ENCODE measurements at regions not wholly inside any gene's neighbourhood (a gene's known extent, or its start where the extent isn't known, plus 50 kb on each side); places are given as distances from the start of the nearest gene placed in this dataset.

- no peak overlapping the region for H3K27ac ChIP-seq (ENCODE audit: low read depth, low read length)
- H4K20me1 ChIP-seq (ENCODE audit: insufficient read depth, low read length), result no peaks in the 10 kb centered on the region
- H3K4me1 ChIP-seq (ENCODE audit: insufficient read depth, low read length), result no peaks in the 10 kb centered on the region
- no peak overlapping the region for H3K4me2 ChIP-seq (ENCODE audit: insufficient read depth, low read length)
- no peak overlapping the region for H3K4me3 ChIP-seq (ENCODE audit: insufficient read depth, low read length)
- no peak for TF ChIP-seq CTCF (IDR thresholded peaks at IDR 0.05; ENCODE audit: extremely low read depth, low read depth, low read length)
- no peak overlapping the region for H2AFZ ChIP-seq (ENCODE audit: low read length)
- H3K9me3 ChIP-seq (ENCODE audit: low read depth, low read length), result no peaks in the 10 kb centered on the region
- H3K27me3 ChIP-seq (ENCODE audit: insufficient read depth, low read length), result no peaks in the 10 kb centered on the region
- DNase-seq (ENCODE audit: insufficient read length, low spot score, missing footprints), result no peak
- H3K36me3 ChIP-seq (ENCODE audit: insufficient read depth, low read length), result no peaks in the 10 kb centered on the region
- H3K79me2 ChIP-seq (ENCODE audit: insufficient read depth, low read length), result no peaks in the 10 kb centered on the region
Observed at GRCh38 chr3:21901484-21901883, 150.5 kb upstream of the ZNF385D start.

- no peak for TF ChIP-seq CTCF (IDR thresholded peaks at IDR 0.05; ENCODE audit: extremely low read depth, low read depth, low read length)
- H3K79me2 ChIP-seq (ENCODE audit: insufficient read depth, low read length), result no peaks in the 10 kb centered on the region
- no peak overlapping the region for H2AFZ ChIP-seq (ENCODE audit: low read length)
Observed at GRCh38 chr3:21902956-21903355, 151.9 kb upstream of the ZNF385D start.

GRCh38 chr3:21909096-21909495 lies 158.1 kb upstream of the ZNF385D start:
- no peak for TF ChIP-seq CTCF (IDR thresholded peaks at IDR 0.05; ENCODE audit: extremely low read depth, low read depth, low read length)
- H3K79me2 ChIP-seq (ENCODE audit: insufficient read depth, low read length), result no peaks in the 10 kb centered on the region
- no peak for DNase-seq (ENCODE audit: insufficient read length, low spot score, missing footprints)
- H3K4me3 ChIP-seq (ENCODE audit: insufficient read depth, low read length), result no peak overlapping the region
- no peaks in the 10 kb centered on the region for H3K9me3 ChIP-seq (ENCODE audit: low read depth, low read length)
- no peak overlapping the region for H3K4me2 ChIP-seq (ENCODE audit: insufficient read depth, low read length)
- no peaks in the 10 kb centered on the region for H3K4me1 ChIP-seq (ENCODE audit: insufficient read depth, low read length)
- H2AFZ ChIP-seq (ENCODE audit: low read length), result no peak overlapping the region
- H4K20me1 ChIP-seq (ENCODE audit: insufficient read depth, low read length), result no peaks in the 10 kb centered on the region
- H3K36me3 ChIP-seq (ENCODE audit: insufficient read depth, low read length), result no peaks in the 10 kb centered on the region
- no peak overlapping the region for H3K27ac ChIP-seq (ENCODE audit: low read depth, low read length)
- no peaks in the 10 kb centered on the region for H3K27me3 ChIP-seq (ENCODE audit: insufficient read depth, low read length)

More at GRCh38 chr3:21902956-21903355, 151.9 kb upstream of the ZNF385D start:
- H3K4me1 ChIP-seq (ENCODE audit: insufficient read depth, low read length), result no peaks in the 10 kb centered on the region
- H3K27ac ChIP-seq (ENCODE audit: low read depth, low read length), result no peak overlapping the region
- DNase-seq (ENCODE audit: insufficient read length, low spot score, missing footprints), result no peak
- H3K9me3 ChIP-seq (ENCODE audit: low read depth, low read length), result no peaks in the 10 kb centered on the region
- no peaks in the 10 kb centered on the region for H3K36me3 ChIP-seq (ENCODE audit: insufficient read depth, low read length)
- no peak overlapping the region for H3K4me2 ChIP-seq (ENCODE audit: insufficient read depth, low read length)
- no peaks in the 10 kb centered on the region for H4K20me1 ChIP-seq (ENCODE audit: insufficient read depth, low read length)
- H3K4me3 ChIP-seq (ENCODE audit: insufficient read depth, low read length), result no peak overlapping the region
- no peaks in the 10 kb centered on the region for H3K27me3 ChIP-seq (ENCODE audit: insufficient read depth, low read length)

GRCh38 chr3:21912711-21913110 lies 161.7 kb upstream of the ZNF385D start:
- Histone ChIP-seq H3K79me2 (ENCODE audit: insufficient read depth, low read length) (no peaks in the 10 kb centered on the region), H3K27me3 (ENCODE audit: insufficient read depth, low read length) (no peaks in the 10 kb centered on the region), H3K4me3 (ENCODE audit: insufficient read depth, low read length) (no peak overlapping the region), H4K20me1 (ENCODE audit: insufficient read depth, low read length) (no peaks in the 10 kb centered on the region), H3K4me2 (ENCODE audit: insufficient read depth, low read length) (no peak overlapping the region), H2AFZ (ENCODE audit: low read length) (no peak overlapping the region), H3K4me1 (ENCODE audit: insufficient read depth, low read length) (no peaks in the 10 kb centered on the region), H3K36me3 (ENCODE audit: insufficient read depth, low read length) (no peaks in the 10 kb centered on the region), H3K9me3 (ENCODE audit: low read depth, low read length) (no peaks in the 10 kb centered on the region), H3K27ac (ENCODE audit: low read depth, low read length) (no peak overlapping the region)
- no peak for DNase-seq (ENCODE audit: insufficient read length, low spot score, missing footprints)
- no peak for TF ChIP-seq CTCF (IDR thresholded peaks at IDR 0.05; ENCODE audit: extremely low read depth, low read depth, low read length)
